K562 (cell line): ENCODE measurements at regions not wholly inside any gene's neighbourhood (a gene's known extent, or its start where the extent isn't known, plus 50 kb on each side); places are given as distances from the start of the nearest gene placed in this dataset.

Experiments
- ATAC-seq: fragments of 200-7000 bp; cut with Tn5 transposase; 3 replicates; pipeline ENCODE4 v1.9.1; 2020; ENCODE audit warnings: moderate library complexity
- BruUV-seq: library from RNA; stranded (reverse); fragments of 400-500 nt; replicated peaks from 2 replicates; lab custom pipeline; 2021; lab: Mats Ljungman, UMichigan
- CTCF ChIA-PET: fragments of 300-600 bp; formaldehyde crosslinking; extraction: SDS; loops from one replicate; lab custom pipeline; 2021; ENCODE audit warnings: low intra/inter-chr PET ratio; lab: Yijun Ruan, JAX
- POLR2A ChIA-PET: fragments of 300-600, 350-650 bp; sonication (Branson Sonifier 250); formaldehyde crosslinking; extraction: SDS; loops from one replicate; lab custom pipeline; 2021; ENCODE audit warnings: antibody characterized with exemption, inconsistent platforms; lab: Yijun Ruan, JAX
- DNase-seq, 4 experiments: peaks; one replicate each; pipeline versions ENCODE4 v3.0.0 to v3.0.0-alpha.2; 2011 to 2018; ENCODE audit warnings: low spot score in 3 of 4, mixed read lengths in 3 of 4; ENCODE audit errors: extremely low read depth in 1 of 4
- FAIRE-seq: peaks from 2 replicates; lab custom pipeline; 2011; peaks lifted over from hg19 to GRCh38; lab: Jason Lieb, UNC
- H2AFZ ChIP-seq: 2 replicates; pipeline ENCODE4 v1.6.0; 2011; ENCODE audit warnings: low read depth, low read length, control low read depth, inconsistent platforms
- H3K27ac ChIP-seq: fragments of 200-600 bp; 3 replicates; pipeline ENCODE4 v1.8.0; 2011; ENCODE audit warnings: low read depth, mild to moderate bottlenecking, control low read depth, inconsistent platforms, low read length, moderate library complexity, mixed read lengths; ENCODE audit errors: extremely low read depth
- H3K27me3 ChIP-seq, 2 experiments: fragments of 300-600 bp in 1 of 2; 2 replicates in 1 of 2; 3 replicates in 1 of 2; pipeline versions ENCODE4 v1.6.0 to v1.8.0; 2011; ENCODE audit warnings: inconsistent platforms in 2 of 2, low read length in 2 of 2, mild to moderate bottlenecking in 1 of 2, mixed read lengths in 1 of 2, moderate library complexity in 1 of 2; ENCODE audit not compliant: control insufficient read depth in 2 of 2, insufficient read depth in 2 of 2
- H3K36me3 ChIP-seq: fragments of 300-600 bp; 3 replicates; pipeline ENCODE4 v1.8.0; 2011; ENCODE audit warnings: mild to moderate bottlenecking, low read length, inconsistent platforms; ENCODE audit not compliant: control insufficient read depth, insufficient read depth
- H3K4me1 ChIP-seq, 2 experiments: fragments of 200-600 bp in 1 of 2; replicated peaks in 1 of 2; 2 replicates in 1 of 2; 3 replicates in 1 of 2; pipeline versions ENCODE4 v1.5.1 to v1.8.0; 2011; ENCODE audit warnings: inconsistent platforms in 2 of 2, low read length in 2 of 2, mild to moderate bottlenecking in 1 of 2, mixed read lengths in 1 of 2, moderate library complexity in 1 of 2; ENCODE audit not compliant: control insufficient read depth in 2 of 2, insufficient read depth in 2 of 2
- H3K4me2 ChIP-seq: 2 replicates; pipeline ENCODE4 v1.6.1; 2011; ENCODE audit warnings: low read length, control low read depth, inconsistent platforms, mixed read lengths; ENCODE audit not compliant: insufficient read depth
- H3K4me3 ChIP-seq: fragments of 200-600 bp; sonication (generic), shearing (Covaris generic); 2 replicates; pipeline ENCODE4 v1.5.1; 2016; ENCODE audit warnings: control low read depth, inconsistent platforms
- H3K79me2 ChIP-seq: fragments of 200-600 bp; 3 replicates; pipeline ENCODE4 v1.8.0; 2011; ENCODE audit warnings: low read length, inconsistent platforms; ENCODE audit not compliant: control insufficient read depth, insufficient read depth
- H3K9ac ChIP-seq, 2 experiments: 2 replicates each; pipeline versions ENCODE4 v1.6.0 to v1.6.1; 2011; ENCODE audit warnings: low read depth in 2 of 2, low read length in 2 of 2, control low read depth in 1 of 2, inconsistent platforms in 1 of 2, mild to moderate bottlenecking in 1 of 2, mixed read lengths in 1 of 2; ENCODE audit not compliant: insufficient read depth in 1 of 2
- H3K9me1 ChIP-seq: one replicate; pipeline ENCODE4 v1.6.0; 2011; ENCODE audit warnings: inconsistent platforms, mild to moderate bottlenecking, low read length, moderate library complexity; ENCODE audit not compliant: control insufficient read depth, insufficient read depth
- H3K9me3 ChIP-seq: replicated peaks from 2 replicates; pipeline ENCODE4 v1.5.1; 2011; ENCODE audit warnings: low read depth, low read length, inconsistent platforms; ENCODE audit not compliant: control insufficient read depth, insufficient read depth
- H4K20me1 ChIP-seq: replicated peaks from 2 replicates; pipeline ENCODE4 v1.6.1; 2011; ENCODE audit warnings: low read length, inconsistent platforms, mixed read lengths; ENCODE audit not compliant: control insufficient read depth, insufficient read depth
- ATF3 ChIP-seq, 2 experiments: fragments of 450-650 bp in 1 of 2; sonication (generic) in 1 of 2; formaldehyde crosslinking in 1 of 2; IDR thresholded peaks in 1 of 2; conservative IDR thresholded peaks in 1 of 2; 2 replicates each; pipeline versions ENCODE4 v1.6.1 to v1.8.1; 2016 to 2023; ENCODE audit warnings: mild to moderate bottlenecking in 2 of 2, moderate library complexity in 2 of 2, inconsistent platforms in 1 of 2, missing genetic modification reagents in 1 of 2
- EZH2 ChIP-seq: IDR thresholded peaks from 2 replicates; pipeline ENCODE4 v1.6.1; 2012; ENCODE audit warnings: low read depth, mild to moderate bottlenecking, inconsistent platforms, low read length, borderline replicate concordance
- FIP1L1 ChIP-seq: fragments of 200-400 bp; formaldehyde crosslinking; IDR thresholded peaks from 2 replicates; pipeline ENCODE4 v1.6.1; 2018; ENCODE audit warnings: mild to moderate bottlenecking, low read depth, low read length; ENCODE audit not compliant: poor library complexity, severe bottlenecking
- HDGF ChIP-seq: fragments of 450-650 bp; IDR thresholded peaks from 2 replicates; pipeline ENCODE4 v1.6.1; 2016
- NR4A1 ChIP-seq, 2 experiments: fragments of 250-450 bp in 1 of 2; fragments of 450-650 bp in 1 of 2; sonication (Bioruptor Pico) in 1 of 2; IDR thresholded peaks; 2 replicates each; pipeline versions ENCODE4 v1.4.0 to v1.6.1; 2016 to 2020; ENCODE audit warnings: mild to moderate bottlenecking in 2 of 2, missing compliant biosample characterization in 1 of 2, missing genetic modification characterization in 1 of 2, moderate library complexity in 1 of 2
- RBM14 ChIP-seq: fragments of 200-400 bp; formaldehyde crosslinking; IDR thresholded peaks from 2 replicates; pipeline ENCODE4 v1.6.1; 2018; ENCODE audit warnings: low read depth, mild to moderate bottlenecking, low read length, moderate library complexity, borderline replicate concordance; ENCODE audit not compliant: insufficient read depth
- SIN3B ChIP-seq: fragments of 450-650 bp; IDR thresholded peaks from 2 replicates; pipeline ENCODE4 v1.6.1; 2017; ENCODE audit warnings: low read depth, mild to moderate bottlenecking, moderate library complexity
- SMC3 ChIP-seq: conservative IDR thresholded peaks from 2 replicates; pipeline ENCODE4 v1.6.1; 2011; ENCODE audit warnings: low read depth, low read length, improper control_type of control experiment; ENCODE audit not compliant: insufficient read depth
- TBL1XR1 ChIP-seq, 2 experiments: IDR thresholded peaks; 2 replicates each; pipeline ENCODE4 v1.6.1; 2012; ENCODE audit warnings: improper control_type of control experiment in 2 of 2, low read length in 2 of 2, mild to moderate bottlenecking in 1 of 2
- ZBED1 ChIP-seq: IDR thresholded peaks from 2 replicates; pipeline ENCODE4 v1.6.1; 2014
- ZBTB7A ChIP-seq: IDR thresholded peaks from 2 replicates; pipeline ENCODE4 v1.6.1; 2011; ENCODE audit warnings: low read depth, mild to moderate bottlenecking, low read length, moderate library complexity, borderline replicate concordance; ENCODE audit not compliant: control insufficient read depth
- ZFPM2 ChIP-seq: fragments of 250-450 bp; sonication (Bioruptor Pico); IDR thresholded peaks from 2 replicates; pipeline ENCODE4 v1.5.1; 2022; ENCODE audit warnings: mild to moderate bottlenecking
- ZNF398 ChIP-seq: fragments of 250-450 bp; sonication (Bioruptor Pico); IDR thresholded peaks from 2 replicates; pipeline ENCODE4 v1.8.0; 2021; ENCODE audit warnings: moderate library complexity, mild to moderate bottlenecking, inconsistent platforms
- WGBS: fragments of 100-300 bp; shearing (Covaris generic); methylation state at CpG from one replicate; pipeline ENCODE4 v1.1.6; 2016; ENCODE audit warnings: low coverage, mixed read lengths; ENCODE audit not compliant: insufficient coverage; ENCODE audit errors: missing lambda C conversion rate; 5-methylcytosine and 5-hydroxymethylcytosine counted together
- in situ Hi-C: fragments of 300-500 bp; cut with MboI; formaldehyde crosslinking; loops from 4 replicates; pipeline ENCODE4 v1.15.0; 2018; ENCODE audit warnings: inconsistent platforms, mixed read lengths
- intact Hi-C: fragments of 100-400 bp; cut with micrococcal nuclease; formaldehyde crosslinking; loops from 2 replicates; pipeline ENCODE4 v1.14.2; 2022
- TF ChIP-seq, protein P1 (sequence below): fragments of 450-650 bp; IDR thresholded peaks from 2 replicates; pipeline ENCODE4 v1.7.0; 2016; ENCODE audit warnings: borderline replicate concordance

DNA sequence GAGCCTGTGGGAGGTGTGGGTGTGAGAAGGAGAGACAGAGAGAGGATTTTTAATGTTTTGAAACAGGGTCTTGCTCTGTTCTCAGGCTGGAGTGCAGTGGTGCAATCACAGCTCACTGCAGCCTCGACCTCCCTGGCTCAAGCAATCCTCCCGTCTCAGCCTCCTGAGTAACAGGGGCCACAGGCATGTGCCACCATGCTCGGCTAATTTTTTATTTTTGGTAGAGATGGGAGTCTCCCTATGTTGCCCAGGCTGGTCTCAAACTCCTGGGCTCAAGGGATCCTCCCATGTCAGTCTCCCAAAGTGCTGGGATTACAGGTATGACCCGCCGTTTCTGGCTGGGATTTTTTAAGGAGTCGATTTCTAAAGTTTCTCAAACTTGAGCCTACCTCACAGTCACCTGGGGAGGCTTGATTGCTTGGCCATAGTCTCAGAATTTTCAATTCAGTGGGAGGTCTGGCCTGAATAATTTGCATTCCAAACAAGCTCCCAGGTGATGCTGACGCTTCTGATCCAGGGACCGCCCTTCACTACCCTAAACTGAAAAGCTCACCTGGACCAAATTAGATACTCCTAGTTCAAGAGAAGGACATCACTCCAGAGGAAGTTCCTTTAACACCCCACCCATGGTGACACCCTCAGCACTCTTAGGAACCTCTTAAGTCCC is 70.8 kb upstream of the SLC1A4 start:
- H3K4me1 ChIP-seq, result peaks cover 6 to 18% of the 10 kb centered on the region in 2 experiments; a peak in 3 of 5 replicates
- H3K79me2 ChIP-seq, result no peaks in the 10 kb centered on the region
- POLR2A ChIA-PET, result interaction anchor here (0.6 to 1.2 kb wide), 12 partner anchors 11 to 404 kb away, joined by 3 to 6 read pairs (median 3); partner anchors contain the start of gene CEP68
- H4K20me1 ChIP-seq, result no peaks in the 10 kb centered on the region
- TF ChIP-seq HDGF (no peak), ZFPM2 (no peak), SMC3 (no peak), ZNF398 (CRISPR knock-in tag) (no peak), NR4A1 (CRISPR knock-in tag; IDR thresholded peaks at IDR 0.05) (no peak), NR4A1 (tag; IDR thresholded peaks at IDR 0.05) (no peak), ATF3 (IDR thresholded peaks at IDR 0.05) (no peak), ATF3 (CRISPR knock-in tag; conservative IDR thresholded peaks at IDR 0.05) (no peak), ZBED1 (no peak), ZBTB7A (no peak), EZH2 (no peak), FIP1L1 (no peak), TBL1XR1 (IDR thresholded peaks at IDR 0.05; ENCODE audit: low read length in 2 of 2) (no peak), RBM14 (no peak), SIN3B (no peak)
- TF ChIP-seq, protein P1, sequence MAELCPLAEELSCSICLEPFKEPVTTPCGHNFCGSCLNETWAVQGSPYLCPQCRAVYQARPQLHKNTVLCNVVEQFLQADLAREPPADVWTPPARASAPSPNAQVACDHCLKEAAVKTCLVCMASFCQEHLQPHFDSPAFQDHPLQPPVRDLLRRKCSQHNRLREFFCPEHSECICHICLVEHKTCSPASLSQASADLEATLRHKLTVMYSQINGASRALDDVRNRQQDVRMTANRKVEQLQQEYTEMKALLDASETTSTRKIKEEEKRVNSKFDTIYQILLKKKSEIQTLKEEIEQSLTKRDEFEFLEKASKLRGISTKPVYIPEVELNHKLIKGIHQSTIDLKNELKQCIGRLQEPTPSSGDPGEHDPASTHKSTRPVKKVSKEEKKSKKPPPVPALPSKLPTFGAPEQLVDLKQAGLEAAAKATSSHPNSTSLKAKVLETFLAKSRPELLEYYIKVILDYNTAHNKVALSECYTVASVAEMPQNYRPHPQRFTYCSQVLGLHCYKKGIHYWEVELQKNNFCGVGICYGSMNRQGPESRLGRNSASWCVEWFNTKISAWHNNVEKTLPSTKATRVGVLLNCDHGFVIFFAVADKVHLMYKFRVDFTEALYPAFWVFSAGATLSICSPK, result no peak
- WGBS, result 83% methylated on average over 8 of the region's 8 CpGs
- H3K9me1 ChIP-seq, result no peaks in the 10 kb centered on the region
- no peak overlapping the region for H3K4me3 ChIP-seq
- H3K9me3 ChIP-seq, result no peaks in the 10 kb centered on the region
- H3K27me3 ChIP-seq, result no peaks in the 10 kb centered on the region
- DNase-seq (no peak), FAIRE-seq (no peak), ATAC-seq (no peak)
- CTCF ChIA-PET, result interaction anchor here (1.1 to 2.5 kb wide), 4 partner anchors 115 to 327 kb away, joined by 3 to 28 read pairs (median 14); no protein-coding TSS in a partner anchor
- no peaks in the 10 kb centered on the region for H3K36me3 ChIP-seq
- H2AFZ ChIP-seq, result peak overlapping the region; percentile 99
- in situ Hi-C loops (loop anchor here (5.0 to 25.0 kb wide), 3 partner anchors 124 to 656 kb away; no protein-coding TSS in a partner anchor), intact Hi-C loops (no loop called here)
- no peak overlapping the region for H3K4me2 ChIP-seq
- no TSS peak for BruUV-seq
- H3K27ac ChIP-seq, result no peak overlapping the region
- no peak overlapping the region for H3K9ac ChIP-seq
